ENCODE measurements at regions not wholly inside any gene's neighbourhood (a gene's known extent, or its start where the extent isn't known, plus 50 kb on each side); places are given as distances from the start of the nearest gene placed in this dataset.

- H3K4me1 ChIP-seq (ENCODE audit: insufficient read depth, low read length, severe bottlenecking), result no peaks in the 10 kb centered on the region
- H2AFZ ChIP-seq (ENCODE audit: low read length), result no peak overlapping the region
- H3K9me2 ChIP-seq (ENCODE audit: low read depth, low read length), result no peaks in the 10 kb centered on the region
- no peak overlapping the region for H3K4me2 ChIP-seq (ENCODE audit: low read length)
- no peaks in the 10 kb centered on the region for H3F3A ChIP-seq (ENCODE audit: insufficient read depth, low read length)
- no peaks in the 10 kb centered on the region for H3K27me3 ChIP-seq (ENCODE audit: insufficient read depth, low read length)
- H3K9me3 ChIP-seq (ENCODE audit: low read length), result no peaks in the 10 kb centered on the region
- no peaks in the 10 kb centered on the region for H3K79me2 ChIP-seq (ENCODE audit: insufficient read depth, low read length)
- H3K27ac ChIP-seq (ENCODE audit: low read depth, low read length, poor library complexity, severe bottlenecking), result no peak overlapping the region
- no peak overlapping the region for H3K4me3 ChIP-seq (ENCODE audit: low read depth, low read length, poor library complexity, severe bottlenecking)
- TF ChIP-seq EZH2 (IDR thresholded peaks at IDR 0.05; ENCODE audit: borderline replicate concordance, low read length) (no peak), CTCF (IDR thresholded peaks at IDR 0.05; ENCODE audit: low read length) (peak; percentile 59)
- no peaks in the 10 kb centered on the region for H4K20me1 ChIP-seq (ENCODE audit: insufficient read depth, low read length)
- H3K36me3 ChIP-seq (ENCODE audit: insufficient read depth, low read length), result no peaks in the 10 kb centered on the region
- H3K9ac ChIP-seq (ENCODE audit: low read length), result no peak overlapping the region
Observed at GRCh38 chr4:37068580-37068979, 176.0 kb upstream of the NWD2 start.

GRCh38 chr4:37070041-37070440 is 174.5 kb upstream of the NWD2 start:
- Histone ChIP-seq H3K79me2 (ENCODE audit: insufficient read depth, low read length) (no peaks in the 10 kb centered on the region), H3F3A (ENCODE audit: insufficient read depth, low read length) (no peaks in the 10 kb centered on the region), H3K27ac (ENCODE audit: low read depth, low read length, poor library complexity, severe bottlenecking) (no peak overlapping the region)

GRCh38 chr4:37071576-37071975 is 173.0 kb upstream of the NWD2 start:
- Histone ChIP-seq H2AFZ (ENCODE audit: low read length) (no peak overlapping the region), H3K4me1 (ENCODE audit: insufficient read depth, low read length, severe bottlenecking) (no peaks in the 10 kb centered on the region), H3K4me2 (ENCODE audit: low read length) (no peak overlapping the region), H3K9ac (ENCODE audit: low read length) (no peak overlapping the region), H3K9me2 (ENCODE audit: low read depth, low read length) (no peaks in the 10 kb centered on the region), H3K79me2 (ENCODE audit: insufficient read depth, low read length) (no peaks in the 10 kb centered on the region), H4K20me1 (ENCODE audit: insufficient read depth, low read length) (no peaks in the 10 kb centered on the region), H3K9me3 (ENCODE audit: low read length) (no peaks in the 10 kb centered on the region), H3K4me3 (ENCODE audit: low read depth, low read length, poor library complexity, severe bottlenecking) (no peak overlapping the region), H3K27me3 (ENCODE audit: insufficient read depth, low read length) (no peaks in the 10 kb centered on the region), H3K36me3 (ENCODE audit: insufficient read depth, low read length) (no peaks in the 10 kb centered on the region), H3F3A (ENCODE audit: insufficient read depth, low read length) (no peaks in the 10 kb centered on the region), H3K27ac (ENCODE audit: low read depth, low read length, poor library complexity, severe bottlenecking) (no peak overlapping the region)
- TF ChIP-seq CTCF (IDR thresholded peaks at IDR 0.05; ENCODE audit: low read length) (no peak), EZH2 (IDR thresholded peaks at IDR 0.05; ENCODE audit: borderline replicate concordance, low read length) (no peak)

More at GRCh38 chr4:37070041-37070440, 174.5 kb upstream of the NWD2 start:
- no peaks in the 10 kb centered on the region for H3K36me3 ChIP-seq (ENCODE audit: insufficient read depth, low read length)
- no peak overlapping the region for H3K4me3 ChIP-seq (ENCODE audit: low read depth, low read length, poor library complexity, severe bottlenecking)
- no peaks in the 10 kb centered on the region for H3K9me2 ChIP-seq (ENCODE audit: low read depth, low read length)
- TF ChIP-seq CTCF (IDR thresholded peaks at IDR 0.05; ENCODE audit: low read length) (no peak), EZH2 (IDR thresholded peaks at IDR 0.05; ENCODE audit: borderline replicate concordance, low read length) (no peak)
- no peaks in the 10 kb centered on the region for H3K4me1 ChIP-seq (ENCODE audit: insufficient read depth, low read length, severe bottlenecking)
- no peak overlapping the region for H3K4me2 ChIP-seq (ENCODE audit: low read length)
- H3K27me3 ChIP-seq (ENCODE audit: insufficient read depth, low read length), result no peaks in the 10 kb centered on the region
- no peak overlapping the region for H2AFZ ChIP-seq (ENCODE audit: low read length)
- no peaks in the 10 kb centered on the region for H3K9me3 ChIP-seq (ENCODE audit: low read length)
- H4K20me1 ChIP-seq (ENCODE audit: insufficient read depth, low read length), result no peaks in the 10 kb centered on the region
- H3K9ac ChIP-seq (ENCODE audit: low read length), result no peak overlapping the region

All from OCI-LY1 (cell line).